IMR-90 (cell line): ENCODE measurements at regions not wholly inside any gene's neighbourhood (a gene's known extent, or its start where the extent isn't known, plus 50 kb on each side); places are given as distances from the start of the nearest gene placed in this dataset.

Experiments used
- ATAC-seq: fragments of 200-7000 bp; cut with Tn5 transposase; 2 replicates; pipeline ENCODE4 v1.9.1; 2020; ENCODE audit warnings: low read depth, mild to moderate bottlenecking, moderate library complexity
- BruUV-seq: library from RNA; stranded (reverse); fragments of 400-500 nt; replicated peaks from 2 replicates; lab custom pipeline; 2021; lab: Mats Ljungman, UMichigan
- CTCF ChIA-PET: fragments of 300-600 bp; formaldehyde crosslinking; extraction: SDS; loops from one replicate; lab custom pipeline; 2021; ENCODE audit warnings: antibody characterized with exemption; lab: Yijun Ruan, JAX
- POLR2A ChIA-PET: fragments of 300-600 bp; sonication (Branson Sonifier 250); formaldehyde crosslinking; loops from one replicate; lab custom pipeline; 2022; ENCODE audit warnings: antibody characterized with exemption; ENCODE audit not compliant: unreplicated experiment; lab: Charles Lee
- DNase-seq: peaks from one replicate; pipeline ENCODE4 v3.0.0; 2013
- H2AFZ ChIP-seq: replicated peaks from 2 replicates; pipeline ENCODE3; 2013; ENCODE audit warnings: low read length, mild to moderate bottlenecking; ENCODE audit not compliant: poor library complexity
- H2AK5ac ChIP-seq: 2 replicates; pipeline ENCODE4 v1.6.1; 2013; ENCODE audit warnings: low read depth, low read length, inconsistent platforms
- H2AK9ac ChIP-seq: replicated peaks from 2 replicates; pipeline ENCODE3; 2013; ENCODE audit warnings: mild to moderate bottlenecking, low read depth, low read length, moderate library complexity; ENCODE audit not compliant: poor library complexity
- H2BK120ac ChIP-seq: 2 replicates; pipeline ENCODE4 v1.6.1; 2013; ENCODE audit warnings: low read depth, low read length, inconsistent platforms
- H2BK15ac ChIP-seq: 3 replicates; pipeline ENCODE4 v1.6.1; 2013; ENCODE audit warnings: low read depth, low read length, inconsistent platforms
- H2BK20ac ChIP-seq: 2 replicates; pipeline ENCODE4 v1.6.1; 2013; ENCODE audit warnings: low read depth, mild to moderate bottlenecking, inconsistent platforms, low read length, moderate library complexity
- H2BK5ac ChIP-seq: 2 replicates; pipeline ENCODE4 v1.6.1; 2013; ENCODE audit warnings: mild to moderate bottlenecking, low read depth, low read length, inconsistent platforms; ENCODE audit not compliant: poor library complexity, severe bottlenecking
- H3K14ac ChIP-seq: replicated peaks from 2 replicates; pipeline ENCODE4 v1.6.1; 2013; ENCODE audit warnings: low read depth, low read length, inconsistent platforms
- H3K18ac ChIP-seq: 2 replicates; pipeline ENCODE4 v1.6.1; 2013; ENCODE audit warnings: low read depth, low read length, control low read depth
- H3K23ac ChIP-seq: 2 replicates; pipeline ENCODE4 v1.6.1; 2013; ENCODE audit warnings: low read depth, low read length, inconsistent platforms
- H3K27ac ChIP-seq: 2 replicates; pipeline ENCODE4 v1.5.1; 2013; ENCODE audit warnings: mild to moderate bottlenecking, control low read depth, low read length; ENCODE audit not compliant: insufficient read depth
- H3K27me3 ChIP-seq: 2 replicates; pipeline ENCODE4 v1.6.1; 2013; ENCODE audit warnings: low read length; ENCODE audit not compliant: control insufficient read depth, insufficient read depth
- H3K36me3 ChIP-seq: 2 replicates; pipeline ENCODE4 v1.6.1; 2013; ENCODE audit warnings: low read length, mixed read lengths; ENCODE audit not compliant: control insufficient read depth, insufficient read depth
- H3K4ac ChIP-seq: 2 replicates; pipeline ENCODE4 v1.6.1; 2013; ENCODE audit warnings: low read depth, low read length, inconsistent platforms
- H3K4me1 ChIP-seq: 2 replicates; pipeline ENCODE4 v1.6.1; 2013; ENCODE audit warnings: low read length, mixed read lengths; ENCODE audit not compliant: control insufficient read depth, insufficient read depth
- H3K4me2 ChIP-seq: 2 replicates; pipeline ENCODE4 v1.6.1; 2013; ENCODE audit warnings: low read depth, mild to moderate bottlenecking, control low read depth, low read length, moderate library complexity
- H3K4me3 ChIP-seq: 2 replicates; pipeline ENCODE4 v1.5.1; 2013; ENCODE audit warnings: low read depth, mild to moderate bottlenecking, control low read depth, low read length, moderate library complexity; ENCODE audit not compliant: insufficient read depth
- H3K56ac ChIP-seq: 2 replicates; pipeline ENCODE4 v1.6.1; 2013; ENCODE audit warnings: low read length, inconsistent platforms; ENCODE audit not compliant: insufficient read depth; ENCODE audit errors: extremely low read depth
- H3K79me1 ChIP-seq, 2 experiments: 2 replicates each; pipeline ENCODE4 v1.6.1; 2013; ENCODE audit warnings: low read length in 2 of 2, inconsistent platforms in 1 of 2, low read depth in 1 of 2
- H3K9ac ChIP-seq: 2 replicates; pipeline ENCODE4 v1.6.1; 2013; ENCODE audit warnings: low read depth, low read length, control low read depth
- H3K9me1 ChIP-seq: 2 replicates; pipeline ENCODE4 v1.6.1; 2013; ENCODE audit warnings: low read length, inconsistent platforms; ENCODE audit not compliant: insufficient read depth
- H3K9me3 ChIP-seq: 2 replicates; pipeline ENCODE4 v1.6.1; 2013; ENCODE audit warnings: low read length; ENCODE audit not compliant: control insufficient read depth, insufficient read depth
- H4K20me1 ChIP-seq: 2 replicates; pipeline ENCODE4 v1.6.1; 2013; ENCODE audit warnings: low read length, inconsistent platforms; ENCODE audit not compliant: insufficient read depth
- H4K5ac ChIP-seq: 2 replicates; pipeline ENCODE4 v1.6.1; 2013; ENCODE audit warnings: mild to moderate bottlenecking, low read depth, low read length, control low read depth
- H4K8ac ChIP-seq, 2 experiments: 2 replicates each; pipeline ENCODE4 v1.6.1; 2013; ENCODE audit warnings: low read depth in 2 of 2, low read length in 2 of 2, control low read depth in 1 of 2, inconsistent platforms in 1 of 2
- H4K91ac ChIP-seq: 2 replicates; pipeline ENCODE4 v1.6.1; 2013; ENCODE audit warnings: low read depth, low read length, inconsistent platforms; ENCODE audit not compliant: insufficient read depth
- BHLHE40 ChIP-seq: fragments of 150-350 bp; IDR thresholded peaks from 2 replicates; pipeline ENCODE4 v1.6.1; 2016; ENCODE audit warnings: mild to moderate bottlenecking, low read depth, low read length
- CEBPB ChIP-seq: IDR thresholded peaks from 2 replicates; pipeline ENCODE4 v1.6.1; 2012; ENCODE audit warnings: low read depth, low read length, improper control_type of control experiment
- CHD1 ChIP-seq: IDR thresholded peaks from 2 replicates; pipeline ENCODE4 v1.6.1; 2012; ENCODE audit warnings: low read depth, low read length, improper control_type of control experiment
- FOS ChIP-seq: fragments of 150-350 bp; IDR thresholded peaks from 2 replicates; pipeline ENCODE4 v1.6.1; 2016; ENCODE audit warnings: low read depth, low read length
- MAFK ChIP-seq: IDR thresholded peaks from 2 replicates; pipeline ENCODE4 v1.6.1; 2012; ENCODE audit warnings: low read depth, low read length, improper control_type of control experiment
- MAZ ChIP-seq: IDR thresholded peaks from 2 replicates; pipeline ENCODE4 v1.6.1; 2012; ENCODE audit warnings: low read depth, mild to moderate bottlenecking, low read length, improper control_type of control experiment, moderate library complexity, borderline replicate concordance
- MXI1 ChIP-seq: IDR thresholded peaks from 2 replicates; pipeline ENCODE4 v1.6.1; 2012; ENCODE audit warnings: low read depth, mild to moderate bottlenecking, low read length, moderate library complexity, borderline replicate concordance
- NFE2L2 ChIP-seq: fragments of 150-350 bp; IDR thresholded peaks from 2 replicates; pipeline ENCODE4 v1.6.1; 2016; ENCODE audit warnings: low read depth, mild to moderate bottlenecking, low read length
- RCOR1 ChIP-seq: IDR thresholded peaks from 2 replicates; pipeline ENCODE4 v1.6.1; 2012; ENCODE audit warnings: mild to moderate bottlenecking, low read length, improper control_type of control experiment; ENCODE audit not compliant: insufficient replicate concordance
- SMC3 ChIP-seq: fragments of 150-350 bp; IDR thresholded peaks from 2 replicates; pipeline ENCODE4 v1.6.1; 2016; ENCODE audit warnings: low read depth, mild to moderate bottlenecking, antibody characterized with exemption, low read length, moderate library complexity
- WGBS, 2 experiments: methylation state at CpG; one replicate each; pipeline versions ENCODE4 v1.1.5 to v1.1.7; 2013; ENCODE audit warnings: missing lambda C conversion rate in 2 of 2; ENCODE audit not compliant: insufficient read length in 1 of 2; ENCODE audit errors: extremely low coverage in 2 of 2; 5-methylcytosine and 5-hydroxymethylcytosine counted together
- dilution Hi-C: fragments of 300-500 bp; cut with HindIII; formaldehyde crosslinking; loops from one replicate; pipeline ENCODE4 v1.14.3; 2018; ENCODE audit warnings: low sequenced_read_pairs; ENCODE audit not compliant: unreplicated experiment
- in situ Hi-C: fragments of 300-500 bp; cut with MboI; formaldehyde crosslinking; loops from 3 replicates; pipeline ENCODE4 v1.14.3; 2019; ENCODE audit warnings: low sequenced_read_pairs, inconsistent platforms, mixed read lengths
- intact Hi-C: fragments of 100-400 bp; cut with micrococcal nuclease; formaldehyde crosslinking; loops from 2 replicates; pipeline ENCODE4 v1.10.0; 2022
- TF ChIP-seq, protein P1 (sequence below): fragments of 150-350 bp; IDR thresholded peaks from 2 replicates; pipeline ENCODE4 v1.6.1; 2016; ENCODE audit warnings: low read depth, mild to moderate bottlenecking, low read length, moderate library complexity, borderline replicate concordance
- TF ChIP-seq, protein P2 (sequence below): conservative IDR thresholded peaks from 2 replicates; pipeline ENCODE4 v1.5.1; 2012; ENCODE audit warnings: mild to moderate bottlenecking, low read depth, low read length, improper control_type of control experiment
- TF ChIP-seq, protein P3 (sequence below): fragments of 150-350 bp; IDR thresholded peaks from 2 replicates; pipeline ENCODE4 v1.6.1; 2017; ENCODE audit warnings: mild to moderate bottlenecking, antibody characterized with exemption, low read length, low read depth

DNA sequence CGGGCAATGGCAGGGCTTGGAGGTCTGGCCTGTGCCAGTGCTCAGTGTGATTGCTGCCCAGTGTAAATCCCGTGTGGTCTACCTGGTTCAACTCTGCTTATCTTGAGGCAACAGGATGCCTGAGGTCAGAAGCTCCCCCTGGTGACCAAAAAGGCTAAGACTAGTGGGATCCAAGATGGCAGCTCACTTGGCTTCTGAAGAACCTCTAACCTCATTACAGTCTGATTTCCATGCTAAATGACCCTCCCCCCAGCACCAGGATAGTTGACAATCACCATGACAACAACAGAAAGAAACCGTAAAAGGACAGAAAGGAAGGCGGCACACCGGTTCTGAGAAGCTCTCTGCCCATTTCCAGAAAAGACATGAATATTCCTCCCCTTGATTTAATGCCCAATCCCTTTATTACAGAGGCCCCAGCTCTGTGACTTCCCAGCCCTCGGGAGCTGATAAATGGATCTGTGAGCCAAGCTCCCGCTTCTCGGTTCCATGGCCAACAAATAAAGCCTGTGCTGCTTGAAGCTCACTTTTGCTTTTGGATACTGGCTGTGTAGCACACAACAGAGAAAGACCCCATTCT lies 398.4 kb downstream of the CTTN start:
- H3K4ac ChIP-seq, result no peak overlapping the region
- H3K27me3 ChIP-seq, result no peaks in the 10 kb centered on the region
- no peak for ATAC-seq
- no peak overlapping the region for H2AK9ac ChIP-seq
- ChIA-PET CTCF (no interaction called here), POLR2A (no interaction called here)
- H2BK120ac ChIP-seq, result no peak overlapping the region
- H2BK5ac ChIP-seq, result no peak overlapping the region
- no peak overlapping the region for H4K5ac ChIP-seq
- dilution Hi-C loops (no loop called here), intact Hi-C loops (no loop called here), in situ Hi-C loops (no loop called here)
- H3K9me3 ChIP-seq, result peaks cover 10% of the 10 kb centered on the region
- H3K4me2 ChIP-seq, result no peak overlapping the region
- H3K9ac ChIP-seq, result no peak overlapping the region
- no peak overlapping the region for H2AFZ ChIP-seq
- no peak overlapping the region for H3K18ac ChIP-seq
- no peak overlapping the region for H3K14ac ChIP-seq
- no peaks in the 10 kb centered on the region; the same call in 1 of the 2 replicates for H3K4me1 ChIP-seq
- BruUV-seq, result no TSS peak
- no peak overlapping the region for H3K23ac ChIP-seq
- H3K9me1 ChIP-seq, result no peaks in the 10 kb centered on the region
- H3K4me3 ChIP-seq, result no peak overlapping the region
- no peak overlapping the region for H3K56ac ChIP-seq
- TF ChIP-seq FOS (no peak), CEBPB (no peak), RCOR1 (no peak), SMC3 (no peak), CHD1 (no peak), MAZ (no peak), MAFK (no peak), NFE2L2 (no peak), MXI1 (no peak), BHLHE40 (no peak)
- TF ChIP-seq, protein P1, sequence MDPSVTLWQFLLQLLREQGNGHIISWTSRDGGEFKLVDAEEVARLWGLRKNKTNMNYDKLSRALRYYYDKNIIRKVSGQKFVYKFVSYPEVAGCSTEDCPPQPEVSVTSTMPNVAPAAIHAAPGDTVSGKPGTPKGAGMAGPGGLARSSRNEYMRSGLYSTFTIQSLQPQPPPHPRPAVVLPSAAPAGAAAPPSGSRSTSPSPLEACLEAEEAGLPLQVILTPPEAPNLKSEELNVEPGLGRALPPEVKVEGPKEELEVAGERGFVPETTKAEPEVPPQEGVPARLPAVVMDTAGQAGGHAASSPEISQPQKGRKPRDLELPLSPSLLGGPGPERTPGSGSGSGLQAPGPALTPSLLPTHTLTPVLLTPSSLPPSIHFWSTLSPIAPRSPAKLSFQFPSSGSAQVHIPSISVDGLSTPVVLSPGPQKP, result no peak
- TF ChIP-seq, protein P2, sequence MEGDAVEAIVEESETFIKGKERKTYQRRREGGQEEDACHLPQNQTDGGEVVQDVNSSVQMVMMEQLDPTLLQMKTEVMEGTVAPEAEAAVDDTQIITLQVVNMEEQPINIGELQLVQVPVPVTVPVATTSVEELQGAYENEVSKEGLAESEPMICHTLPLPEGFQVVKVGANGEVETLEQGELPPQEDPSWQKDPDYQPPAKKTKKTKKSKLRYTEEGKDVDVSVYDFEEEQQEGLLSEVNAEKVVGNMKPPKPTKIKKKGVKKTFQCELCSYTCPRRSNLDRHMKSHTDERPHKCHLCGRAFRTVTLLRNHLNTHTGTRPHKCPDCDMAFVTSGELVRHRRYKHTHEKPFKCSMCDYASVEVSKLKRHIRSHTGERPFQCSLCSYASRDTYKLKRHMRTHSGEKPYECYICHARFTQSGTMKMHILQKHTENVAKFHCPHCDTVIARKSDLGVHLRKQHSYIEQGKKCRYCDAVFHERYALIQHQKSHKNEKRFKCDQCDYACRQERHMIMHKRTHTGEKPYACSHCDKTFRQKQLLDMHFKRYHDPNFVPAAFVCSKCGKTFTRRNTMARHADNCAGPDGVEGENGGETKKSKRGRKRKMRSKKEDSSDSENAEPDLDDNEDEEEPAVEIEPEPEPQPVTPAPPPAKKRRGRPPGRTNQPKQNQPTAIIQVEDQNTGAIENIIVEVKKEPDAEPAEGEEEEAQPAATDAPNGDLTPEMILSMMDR, result no peak
- TF ChIP-seq, protein P3, sequence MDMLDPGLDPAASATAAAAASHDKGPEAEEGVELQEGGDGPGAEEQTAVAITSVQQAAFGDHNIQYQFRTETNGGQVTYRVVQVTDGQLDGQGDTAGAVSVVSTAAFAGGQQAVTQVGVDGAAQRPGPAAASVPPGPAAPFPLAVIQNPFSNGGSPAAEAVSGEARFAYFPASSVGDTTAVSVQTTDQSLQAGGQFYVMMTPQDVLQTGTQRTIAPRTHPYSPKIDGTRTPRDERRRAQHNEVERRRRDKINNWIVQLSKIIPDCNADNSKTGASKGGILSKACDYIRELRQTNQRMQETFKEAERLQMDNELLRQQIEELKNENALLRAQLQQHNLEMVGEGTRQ, result no peak
- H4K20me1 ChIP-seq, result no peaks in the 10 kb centered on the region
- no CpG with 5 or more reads among the region's 8 CpGs for WGBS, 2 experiments
- peaks cover 4% of the 10 kb centered on the region; the same call in 1 of the 2 replicates for H3K36me3 ChIP-seq
- H4K8ac ChIP-seq, result no peak overlapping the region
- H4K91ac ChIP-seq, result no peak overlapping the region
- no peak overlapping the region for H2BK20ac ChIP-seq
- no peak overlapping the region for H2AK5ac ChIP-seq
- no peaks in the 10 kb centered on the region for H3K79me1 ChIP-seq
- no peak for DNase-seq
- no peak overlapping the region for H3K27ac ChIP-seq
- H2BK15ac ChIP-seq, result no peak overlapping the region
